GM21528 (cell line): ENCODE measurements at regions not wholly inside any gene's neighbourhood (a gene's known extent, or its start where the extent isn't known, plus 50 kb on each side); places are given as distances from the start of the nearest gene placed in this dataset.
"Not testable (repeated sequence)": the region's sequence is repeated elsewhere in the genome, so short reads cannot be mapped to it uniquely, and the experiment has no call there.

Experiments
- ATAC-seq: cut with Tn5 transposase; IDR thresholded peaks from one replicate; pipeline ENCODE4 v1.9.1; 2021; ENCODE audit warnings: mild to moderate bottlenecking, moderate library complexity; ENCODE audit not compliant: unreplicated experiment, low FRiP score

- ATAC-seq, result no peak
Measured at GRCh38 chrX:122119361-122119760, 1064.7 kb upstream of the GRIA3 start.

GRCh38 chrX:122122274-122122673, 1061.8 kb upstream of the GRIA3 start:
- ATAC-seq, result no peak

DNA sequence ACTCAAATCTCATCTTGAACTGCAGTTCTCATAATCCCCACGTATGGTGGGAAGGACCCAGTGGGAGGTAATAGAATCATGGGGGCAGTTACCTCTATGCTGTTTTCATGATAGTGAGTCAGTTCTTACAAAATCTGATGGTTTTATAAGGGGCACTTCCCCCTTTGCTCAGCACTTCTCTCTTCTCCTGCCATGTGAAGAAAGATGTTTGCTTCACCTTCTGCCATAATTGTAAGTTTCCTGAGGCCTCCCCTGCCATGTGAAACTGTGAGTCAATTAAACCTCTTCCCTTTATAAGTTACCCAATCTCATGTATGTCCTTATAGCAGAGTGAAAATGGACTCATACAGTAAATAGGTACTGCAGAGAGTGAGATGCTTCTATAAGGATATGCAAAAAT, 1050.6 kb upstream of the GRIA3 start:
- ATAC-seq, result no peak

DNA sequence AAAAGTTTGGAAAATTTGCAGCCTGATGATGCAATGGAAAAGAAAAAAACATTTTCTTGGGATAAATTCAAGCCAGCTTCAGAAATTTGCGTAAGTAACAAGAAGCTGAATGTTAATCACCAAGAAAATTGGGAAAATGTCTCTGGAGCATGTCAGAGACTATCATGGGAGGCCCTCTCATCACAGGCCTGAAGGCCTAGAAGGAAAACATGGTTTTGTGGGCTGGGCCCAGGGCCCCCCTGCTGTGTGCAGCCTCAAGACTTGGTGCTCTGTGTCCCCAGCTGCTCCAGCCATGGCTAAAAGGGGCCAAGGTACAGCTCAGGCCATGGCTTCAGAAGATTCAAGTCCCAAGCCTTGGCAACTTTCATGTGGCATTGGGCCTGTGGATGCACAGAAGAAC, 1049.8 kb upstream of the GRIA3 start:
- ATAC-seq, result no peak

- ATAC-seq, result no peak
Measured at GRCh38 chrX:122135070-122135469, 1049.0 kb upstream of the GRIA3 start.

DNA sequence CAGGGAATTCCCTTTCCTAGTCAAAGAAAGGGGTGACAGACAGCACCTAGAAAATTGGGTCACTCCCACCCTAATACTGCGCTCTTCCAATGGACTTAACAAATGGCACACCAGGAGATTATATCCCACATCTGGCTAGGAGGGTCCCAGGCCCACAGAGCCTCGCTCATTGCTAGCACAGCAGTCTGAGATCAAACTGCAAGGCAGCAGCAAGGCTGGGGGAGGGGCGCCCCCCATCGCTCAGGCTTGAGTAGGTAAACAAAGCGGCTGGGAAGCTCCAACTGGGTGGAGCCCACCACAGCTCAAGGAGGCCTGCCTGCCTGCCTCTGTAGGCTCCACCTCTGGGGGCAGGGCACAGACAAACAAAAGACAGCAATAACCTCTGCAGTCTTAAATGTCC, 1043.9 kb upstream of the GRIA3 start:
- ATAC-seq, result not testable (repeated sequence)

DNA sequence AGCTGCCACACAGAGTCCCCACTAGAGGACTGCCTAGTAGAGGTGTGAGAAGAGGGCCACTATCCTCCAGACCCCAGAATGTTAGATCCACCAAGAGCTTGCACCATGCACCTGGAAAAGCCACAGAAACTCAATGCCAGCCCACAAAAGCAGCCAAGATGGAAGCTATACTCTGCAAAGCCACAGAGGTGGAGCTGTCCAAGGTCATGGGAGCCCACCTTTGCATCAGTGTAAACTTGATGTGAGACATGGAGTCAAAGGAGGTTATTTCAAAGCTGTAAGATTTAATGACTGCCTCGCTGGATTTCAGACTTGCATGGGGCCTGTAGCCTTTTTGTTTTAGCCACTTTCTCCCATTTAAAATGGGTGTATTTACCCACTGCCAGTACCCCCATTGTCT, 1030.1 kb upstream of the GRIA3 start:
- no peak for ATAC-seq

GRCh38 chrX:122168241-122168640, 1015.8 kb upstream of the GRIA3 start:
- ATAC-seq, result no peak

- ATAC-seq, result no peak
Measured at GRCh38 chrX:122184791-122185190, 999.3 kb upstream of the GRIA3 start.

DNA sequence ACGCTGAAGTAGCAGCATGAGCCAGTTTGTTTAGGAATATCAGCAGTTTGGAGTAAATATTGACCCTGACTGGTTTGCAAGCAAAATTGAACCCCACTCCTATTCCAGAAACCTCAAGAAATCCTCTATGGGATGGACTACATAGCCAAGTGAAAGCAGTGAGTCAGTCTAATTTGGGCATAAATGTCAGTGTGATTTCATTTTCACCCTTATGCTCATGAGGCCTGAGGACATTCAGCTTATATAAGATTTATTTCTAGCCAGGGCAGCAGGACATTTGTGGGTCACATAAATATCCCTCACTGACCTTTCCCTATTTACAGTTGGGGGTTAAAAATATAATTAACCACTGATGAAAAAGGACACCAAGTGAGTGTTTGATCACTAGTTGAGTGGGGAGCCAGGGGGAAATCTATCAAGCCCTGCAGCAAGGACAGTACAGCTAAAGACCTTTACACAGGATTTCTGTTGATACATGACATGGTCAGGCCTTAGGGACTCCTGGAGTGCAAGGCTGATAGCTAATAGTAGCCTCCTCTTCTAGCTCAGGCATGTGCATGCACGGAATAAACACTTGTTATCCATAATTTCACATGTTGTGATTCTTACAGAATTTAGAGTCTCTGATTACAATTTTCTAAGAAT, 996.9 kb upstream of the GRIA3 start:
- ATAC-seq, result no peak

DNA sequence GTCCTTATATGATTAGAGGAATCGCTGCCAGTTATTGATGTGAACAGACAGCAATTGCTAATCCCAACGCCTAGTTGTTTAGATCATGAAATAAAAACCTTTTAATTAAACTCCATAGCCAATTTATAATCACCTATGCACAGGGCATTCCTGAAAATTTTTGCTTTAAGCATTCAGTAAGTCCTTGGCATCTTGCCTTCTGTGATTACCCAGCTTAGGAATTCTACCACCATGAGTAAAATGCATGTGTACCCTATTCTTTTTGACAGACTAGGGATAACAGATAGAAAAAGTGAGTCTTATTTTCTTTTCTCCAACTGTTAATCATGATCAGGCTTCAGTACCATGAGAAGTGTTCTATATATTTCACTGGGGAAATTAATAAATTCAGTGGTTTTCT, 995.3 kb upstream of the GRIA3 start:
- no peak for ATAC-seq

DNA sequence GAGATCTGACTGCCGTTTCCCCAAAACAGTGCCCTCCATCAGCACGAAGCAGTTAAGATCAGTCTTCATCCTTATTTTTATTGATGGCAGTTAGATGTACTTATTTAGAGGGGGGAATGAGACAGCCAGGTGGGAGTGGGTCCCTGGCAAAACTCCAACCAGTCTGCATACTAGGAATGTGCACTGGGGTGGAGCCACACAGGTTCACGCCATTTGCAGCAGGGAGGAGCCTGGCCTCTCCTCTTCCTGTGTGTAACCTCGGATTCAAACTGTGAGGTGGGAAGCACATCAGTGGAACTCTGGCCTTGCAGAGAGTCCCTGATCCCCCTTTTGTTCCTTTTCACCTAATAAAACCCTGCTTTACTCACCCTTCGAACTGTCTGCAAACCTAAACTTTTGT, 987.7 kb upstream of the GRIA3 start:
- no peak for ATAC-seq

DNA sequence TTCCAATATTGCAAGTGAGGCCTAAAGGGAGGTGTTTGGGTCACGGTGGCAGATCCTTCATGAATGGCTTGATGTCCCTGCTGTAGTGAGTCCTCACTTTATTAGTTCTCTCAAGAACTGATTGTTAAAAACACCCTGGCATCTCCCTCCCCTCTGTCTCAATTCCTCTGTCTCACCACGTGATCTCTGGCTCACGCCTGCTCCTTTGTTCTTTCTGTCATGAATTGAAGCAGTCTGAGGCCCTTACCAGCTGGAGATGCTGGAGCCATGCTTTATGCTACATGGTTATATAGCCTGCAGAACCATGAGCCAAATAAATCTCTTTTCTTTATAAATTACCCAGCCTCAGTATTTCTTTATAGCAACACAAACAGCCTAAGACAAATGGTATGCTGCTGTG, 980.7 kb upstream of the GRIA3 start:
- no peak for ATAC-seq

DNA sequence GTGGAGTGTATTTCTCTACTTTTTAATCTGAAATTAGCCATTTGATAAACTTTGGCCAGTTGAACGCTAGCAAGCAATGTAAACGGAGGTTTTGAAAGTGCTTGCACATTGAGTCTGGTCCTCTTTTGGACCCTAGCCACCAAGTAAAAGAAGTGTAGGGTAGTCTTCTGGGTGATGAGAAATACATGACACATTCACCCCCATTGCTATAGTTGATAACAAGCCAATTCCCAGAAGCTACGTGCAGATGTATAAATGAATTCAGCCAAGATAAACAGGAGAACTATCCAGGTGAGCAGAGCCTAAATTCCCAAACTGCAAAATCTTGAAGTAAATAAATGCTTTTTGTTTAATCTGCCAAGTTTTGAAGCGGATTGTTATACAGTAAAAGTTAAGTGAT, 965.4 kb upstream of the GRIA3 start:
- no peak for ATAC-seq

GRCh38 chrX:122219226-122219625, 964.9 kb upstream of the GRIA3 start:
- ATAC-seq, result no peak

DNA sequence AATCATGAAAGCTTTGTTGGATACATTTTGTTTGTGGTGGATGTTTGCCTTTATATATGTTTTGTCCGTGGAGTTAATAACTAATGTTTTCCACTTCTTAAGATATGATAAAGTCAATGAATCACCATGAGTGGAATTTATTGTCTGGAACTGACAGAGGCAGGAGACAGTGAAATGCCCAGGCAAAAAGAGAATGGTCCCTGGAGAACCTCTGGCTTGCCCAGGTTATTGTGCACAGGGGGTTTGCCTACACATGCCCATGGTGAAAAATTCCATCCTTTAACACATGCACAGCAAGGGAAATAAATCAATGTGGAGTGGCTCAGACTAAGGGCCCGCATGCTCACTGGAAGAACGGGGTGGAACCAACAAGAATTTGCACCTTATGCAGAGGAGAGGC, 964.3 kb upstream of the GRIA3 start:
- ATAC-seq, result no peak

GRCh38 chrX:122220644-122221373, 963.3 kb upstream of the GRIA3 start:
- no peak for ATAC-seq

GRCh38 chrX:122221810-122222209, 962.3 kb upstream of the GRIA3 start:
- not testable (repeated sequence) for ATAC-seq

DNA sequence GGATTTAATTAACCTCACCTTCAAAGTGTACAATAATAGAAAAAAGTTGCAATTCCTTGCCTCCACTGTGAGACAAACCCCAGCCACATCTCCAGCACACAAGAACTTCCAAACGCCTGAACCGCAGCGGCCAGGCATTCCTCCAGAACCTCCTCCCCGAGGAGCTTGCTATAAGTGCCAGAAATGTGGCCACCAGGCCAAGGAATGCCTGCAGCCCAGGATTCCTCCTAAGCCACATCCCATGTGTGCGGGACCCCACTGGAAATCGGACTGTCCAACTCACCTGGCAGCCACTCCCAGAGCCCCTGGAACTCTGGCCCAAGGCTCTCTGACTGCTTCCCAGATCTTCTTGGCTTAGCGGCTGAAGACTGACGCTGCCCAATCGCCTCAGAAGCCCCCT, 959.9 kb upstream of the GRIA3 start:
- not testable (repeated sequence) for ATAC-seq

GRCh38 chrX:122238801-122239200, 945.3 kb upstream of the GRIA3 start:
- no peak for ATAC-seq

GRCh38 chrX:122241959-122242358, 942.1 kb upstream of the GRIA3 start:
- ATAC-seq, result no peak

DNA sequence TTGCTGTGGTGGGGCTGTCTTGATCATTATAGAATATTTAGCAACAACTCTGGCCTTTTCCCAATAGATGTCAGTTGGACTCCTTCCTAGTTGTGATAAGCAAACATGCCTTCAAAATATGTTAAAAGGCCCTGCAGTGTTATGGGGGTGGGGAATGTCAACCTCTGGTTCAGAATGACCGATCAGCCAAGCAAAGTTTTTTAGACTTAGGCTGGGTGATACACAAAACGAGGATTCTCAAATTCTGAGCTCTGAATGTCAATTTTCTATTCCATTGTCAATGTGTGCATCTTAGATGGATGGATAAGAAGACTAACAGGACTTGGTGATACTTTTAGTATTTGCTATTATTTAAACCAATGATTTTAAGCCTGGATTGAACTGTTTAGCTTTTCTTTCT, 940.0 kb upstream of the GRIA3 start:
- ATAC-seq, result no peak
